Hindlimb muscle (tissue), 1 donor: ENCODE measurements at regions not wholly inside any gene's neighbourhood (a gene's known extent, or its start where the extent isn't known, plus 50 kb on each side); places are given as distances from the start of the nearest gene placed in this dataset.
"Not testable (repeated sequence)": the region's sequence is repeated elsewhere in the genome, so short reads cannot be mapped to it uniquely, and the experiment has no call there.

ENCODE experiments used
- DNase-seq: peaks from one replicate; pipeline ENCODE4 v3.0.0-alpha.2; 2013

DNA sequence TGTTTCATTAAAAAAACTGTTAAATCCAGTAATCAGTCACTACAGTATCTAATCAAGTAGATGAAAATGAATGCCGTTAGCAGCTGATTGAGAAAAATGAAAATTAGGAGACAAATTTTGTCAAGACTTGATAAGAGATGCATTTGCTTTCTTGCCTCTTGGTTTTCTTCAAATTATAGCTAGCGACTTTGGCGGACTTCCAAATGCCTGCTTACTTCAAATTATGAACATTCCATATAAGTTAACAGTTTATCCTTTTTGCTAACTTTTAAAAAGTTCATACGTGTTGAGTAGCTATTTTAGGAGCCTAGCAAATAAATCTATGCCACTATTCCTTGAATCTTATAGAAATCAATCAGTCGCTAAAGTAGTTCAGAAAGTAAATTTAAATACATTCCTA lies 58.8 kb downstream of the PPP4R3C start:
- no peak for DNase-seq

DNA sequence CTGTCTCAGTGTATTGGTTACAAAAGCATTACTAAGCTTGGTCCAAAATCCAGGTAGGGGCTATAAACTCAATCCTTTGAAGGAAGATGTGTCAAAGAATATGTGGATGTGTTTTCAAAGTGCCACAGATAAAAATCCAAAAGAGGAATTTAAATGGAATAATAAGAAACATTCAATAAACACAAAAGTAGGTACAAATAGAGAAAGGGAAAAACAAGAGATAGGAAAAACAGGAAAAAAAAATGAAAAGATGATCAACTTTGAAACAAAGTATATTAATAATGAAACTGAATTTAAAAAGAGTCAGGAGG lies 64.0 kb downstream of the PPP4R3C start:
- DNase-seq = no peak

DNA sequence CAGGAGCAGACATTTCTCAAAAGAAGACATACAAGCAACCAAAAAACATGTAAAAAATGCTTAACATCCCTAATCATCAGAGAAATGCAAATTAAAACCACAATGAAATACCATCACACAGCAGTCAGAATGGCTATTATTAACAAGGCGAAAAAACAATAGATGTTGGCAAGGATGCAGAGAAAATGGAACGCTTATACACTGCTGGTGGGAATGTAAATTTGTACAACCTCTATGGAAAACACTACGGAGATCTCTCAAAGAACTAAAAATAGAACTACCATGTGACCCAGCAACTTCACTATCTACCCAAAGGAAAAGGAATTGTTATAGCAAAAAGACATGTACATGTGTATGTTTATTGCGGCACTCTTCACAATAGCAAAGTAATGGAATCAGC lies 71.5 kb downstream of the PPP4R3C start:
- DNase-seq = no peak

DNA sequence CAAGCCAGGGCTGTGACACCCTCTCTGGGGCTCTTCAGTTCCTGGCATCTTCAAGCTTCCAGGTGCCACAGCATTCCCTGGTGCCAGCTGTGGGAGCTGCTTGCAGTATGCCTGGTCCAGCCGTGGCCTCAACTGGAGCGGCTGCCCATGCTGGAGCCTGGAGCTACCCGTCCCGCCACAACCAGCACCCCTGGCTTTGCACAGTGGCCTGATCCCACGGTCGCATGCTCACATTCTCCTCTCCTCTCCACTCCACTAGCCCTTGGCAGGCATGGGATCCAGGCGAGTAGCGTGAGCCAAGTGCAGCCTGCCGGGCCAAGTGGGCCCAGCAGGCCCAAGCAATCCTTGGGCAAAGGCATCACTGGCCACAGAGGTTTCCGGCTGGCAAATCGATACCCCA lies 81.7 kb downstream of the PPP4R3C start:
- DNase-seq = no peak

DNA sequence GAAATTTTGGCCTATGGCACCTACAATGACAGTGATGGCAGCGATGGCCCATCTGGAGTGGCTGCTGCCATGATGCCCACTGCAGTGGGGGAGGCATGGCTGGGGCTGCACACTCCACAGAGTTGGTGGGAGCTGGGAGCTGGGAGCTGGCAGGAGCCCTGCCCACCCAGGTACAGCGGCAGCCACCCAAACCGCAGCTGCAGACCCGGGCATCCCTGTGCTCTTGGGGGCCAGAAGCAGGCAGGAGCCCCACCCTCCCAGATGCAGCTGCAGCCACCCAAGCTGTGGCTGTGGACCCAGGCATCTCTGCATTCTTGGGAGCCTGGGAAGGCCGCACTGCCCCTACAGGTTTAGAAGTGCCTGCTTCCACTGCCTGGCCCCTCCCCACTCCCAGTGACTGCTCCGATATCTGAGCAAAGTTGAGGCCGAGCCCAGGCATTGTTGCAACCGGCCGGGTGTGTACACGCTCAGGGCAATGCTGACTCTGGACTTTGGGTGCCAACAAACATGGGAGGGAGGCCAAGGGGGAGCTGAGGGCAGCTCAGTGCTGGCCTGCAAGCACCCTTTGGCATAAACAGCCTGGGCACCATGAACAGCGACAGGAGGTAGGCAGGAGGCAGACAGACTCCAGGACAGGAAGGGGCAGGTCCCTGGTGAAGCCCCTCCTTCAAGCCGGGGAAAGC lies 82.8 kb downstream of the PPP4R3C start:
- no peak for DNase-seq

DNA sequence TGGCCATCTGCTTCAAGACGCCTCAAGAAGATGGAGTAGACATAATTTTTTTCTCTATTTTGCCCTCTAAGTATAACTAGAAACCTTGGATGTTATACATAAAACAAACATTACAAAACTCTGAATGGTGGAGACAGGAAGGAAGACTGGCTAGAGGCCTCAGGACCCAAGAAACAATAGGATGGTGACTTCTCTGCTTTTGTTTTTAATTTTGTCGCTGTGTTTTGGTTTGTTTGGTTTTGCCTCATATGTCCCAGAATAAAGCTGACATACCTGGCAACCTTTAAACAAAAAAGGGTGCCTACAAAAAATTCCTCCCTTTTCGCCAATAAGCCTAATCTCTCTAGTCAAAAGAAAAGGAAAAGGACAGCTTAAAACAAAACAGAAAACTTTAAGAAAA lies 109.1 kb downstream of the PPP4R3C start:
- no peak for DNase-seq

DNA sequence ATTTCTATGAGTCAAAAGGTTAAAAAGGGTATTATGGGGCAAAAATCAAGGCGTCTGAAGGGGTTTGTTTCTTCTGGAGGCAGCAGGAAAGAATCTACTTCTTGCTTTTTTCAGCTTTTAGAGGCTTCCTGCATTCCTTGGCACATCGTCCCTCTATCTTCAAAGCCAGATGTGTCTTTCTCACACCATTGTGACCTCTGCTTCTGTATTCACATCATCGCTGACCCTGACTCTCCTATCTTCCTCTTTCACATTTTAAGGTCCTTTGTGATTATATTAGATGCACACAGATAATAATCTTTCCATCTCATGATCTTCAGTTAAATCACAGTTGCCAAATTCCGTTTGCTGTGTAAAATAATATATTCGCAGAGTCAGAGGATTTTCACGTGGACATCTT lies 112.7 kb downstream of the PPP4R3C start:
- no peak for DNase-seq

DNA sequence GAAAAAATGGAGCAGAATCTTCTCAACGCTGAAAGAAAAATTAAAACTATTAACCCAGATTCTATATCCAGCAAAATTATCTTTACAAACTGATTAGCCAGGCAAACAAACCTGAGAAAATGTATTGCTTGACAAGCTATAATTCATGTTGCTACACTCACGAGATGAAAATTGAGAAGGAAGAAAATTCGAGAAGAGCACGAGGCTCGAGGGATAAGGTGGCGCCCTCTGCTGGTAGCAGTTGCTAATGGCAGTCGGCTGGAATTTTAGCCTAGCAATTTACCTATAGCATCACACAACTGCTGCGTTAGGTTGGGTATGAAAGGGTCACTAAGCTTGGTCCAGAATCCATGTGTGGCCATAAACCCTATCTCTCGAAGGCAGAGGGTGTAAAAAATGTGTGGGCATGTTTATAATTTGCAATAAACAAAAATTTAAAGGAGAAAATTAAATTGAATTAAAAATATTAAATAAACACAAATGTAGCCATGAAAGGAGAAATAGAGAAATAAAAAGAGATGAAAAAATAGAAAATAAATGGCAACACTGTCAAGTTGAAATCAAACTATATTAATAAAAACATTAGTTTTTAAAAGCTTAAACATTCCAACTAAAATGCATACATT lies 126.6 kb downstream of the PPP4R3C start:
- peak; percentile 6 for DNase-seq

DNA sequence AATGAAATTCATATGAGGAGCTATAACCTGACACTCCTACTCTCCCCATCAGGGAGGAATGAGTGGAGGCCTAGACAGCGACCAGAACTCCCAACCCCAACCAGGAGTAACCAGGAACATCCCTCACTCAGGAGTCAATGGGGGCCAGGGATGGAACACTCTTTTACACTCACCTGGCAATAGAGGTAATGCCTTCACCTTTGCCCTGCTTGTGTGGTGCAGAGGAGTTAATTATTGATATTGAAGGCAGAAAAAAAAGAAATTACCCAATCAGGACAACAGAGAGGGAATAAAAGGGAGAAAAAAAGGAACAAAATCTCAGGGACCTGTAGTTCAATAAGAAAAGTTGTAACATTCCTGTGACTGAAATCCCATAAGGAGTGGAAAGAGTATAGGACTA lies 141.5 kb downstream of the PPP4R3C start:
- no peak for DNase-seq

DNA sequence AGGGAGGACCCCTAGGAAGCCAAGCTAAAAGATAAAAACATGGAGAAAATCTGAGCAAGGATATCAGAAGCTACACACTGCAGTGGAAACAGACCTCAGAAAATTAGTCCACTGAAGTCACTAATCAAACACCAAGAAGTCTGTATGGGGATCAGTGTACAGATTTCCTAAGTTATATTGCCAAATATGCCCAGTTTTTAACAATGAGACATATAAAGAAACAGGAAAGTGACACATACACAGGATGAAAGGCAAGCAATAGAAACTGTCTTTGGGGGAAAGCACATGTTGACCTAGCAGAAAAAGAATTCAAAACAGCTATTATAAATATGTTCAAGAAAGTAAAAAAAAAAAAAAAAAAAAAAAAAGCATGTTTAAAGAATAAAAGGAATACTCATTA lies 153.7 kb downstream of the PPP4R3C start:
- DNase-seq = no peak

DNA sequence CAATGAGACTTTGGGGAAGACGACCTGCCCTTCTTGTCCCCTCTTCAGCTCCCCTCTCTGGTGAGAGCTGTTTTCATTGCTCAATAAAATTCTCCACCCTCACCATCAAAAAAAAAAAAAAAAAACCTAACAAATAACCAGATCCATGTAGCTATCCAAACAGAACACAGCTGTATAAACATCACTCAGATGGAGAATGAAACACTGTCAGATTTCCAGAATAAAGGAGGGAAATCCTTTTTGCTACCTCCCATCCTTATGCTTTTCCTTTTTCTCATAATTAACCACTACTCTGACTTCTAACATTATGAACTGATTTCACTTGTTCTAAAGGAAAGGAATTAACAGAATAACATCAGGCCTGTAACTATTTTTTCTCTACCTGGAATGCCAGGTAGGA lies 155.6 kb downstream of the PPP4R3C start:
- no peak for DNase-seq

DNA sequence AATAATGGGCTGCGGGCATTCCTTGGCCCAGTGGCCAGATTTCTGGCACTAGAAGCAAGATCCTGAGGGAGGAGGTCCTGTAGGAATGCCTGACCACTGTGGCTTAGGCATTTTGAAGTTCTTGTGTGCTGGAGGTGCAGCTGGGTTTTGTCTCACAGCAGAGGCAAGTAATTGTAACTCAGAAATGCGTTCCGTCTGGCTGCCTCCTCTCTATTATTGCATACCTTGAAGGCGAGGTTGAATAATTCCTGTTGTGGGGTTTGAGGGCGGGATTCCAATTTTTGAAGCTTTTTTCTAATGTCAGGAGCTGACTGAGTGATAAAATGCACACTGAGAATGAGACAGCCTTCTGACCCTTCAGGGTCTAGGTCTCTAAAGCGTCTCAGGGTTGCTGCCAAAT lies 170.6 kb downstream of the PPP4R3C start:
- DNase-seq = not testable (repeated sequence)

DNA sequence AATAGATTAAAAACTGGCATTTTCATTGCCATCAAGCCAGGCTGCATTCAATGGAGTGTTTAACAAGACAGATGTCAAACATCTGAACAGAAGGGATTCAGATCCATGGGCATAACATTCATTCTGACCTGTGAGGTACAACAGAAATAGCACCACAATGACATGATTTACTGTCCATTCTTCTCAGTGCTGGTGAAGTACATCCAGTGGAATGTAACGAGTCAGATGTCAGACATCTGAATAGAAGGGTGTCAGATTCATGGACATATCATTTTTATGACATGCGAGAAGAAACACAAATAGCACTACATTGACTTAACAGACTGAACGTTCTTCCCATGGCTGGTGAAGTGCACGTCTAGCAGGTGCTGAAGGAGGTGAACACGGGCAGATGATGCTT lies 186.4 kb downstream of the PPP4R3C start:
- no peak for DNase-seq

DNA sequence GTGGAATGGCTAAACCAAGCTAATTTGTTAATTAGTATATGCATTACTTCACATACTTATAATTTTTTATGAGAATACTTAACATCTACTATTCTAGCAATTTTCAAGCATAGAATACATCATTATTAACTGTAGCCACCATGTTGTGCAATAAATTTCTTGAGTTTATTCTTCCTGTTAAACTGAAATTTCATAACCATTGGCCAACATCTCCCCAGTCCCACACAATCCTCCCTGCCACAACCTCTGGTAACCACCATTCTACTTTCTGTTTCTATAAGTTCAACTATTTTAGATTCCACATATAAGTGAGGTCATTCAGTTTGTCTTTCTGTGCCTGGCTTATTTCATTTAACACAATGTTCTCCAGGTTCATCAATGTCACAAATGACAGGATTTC lies 208.5 kb downstream of the PPP4R3C start:
- no peak for DNase-seq

DNA sequence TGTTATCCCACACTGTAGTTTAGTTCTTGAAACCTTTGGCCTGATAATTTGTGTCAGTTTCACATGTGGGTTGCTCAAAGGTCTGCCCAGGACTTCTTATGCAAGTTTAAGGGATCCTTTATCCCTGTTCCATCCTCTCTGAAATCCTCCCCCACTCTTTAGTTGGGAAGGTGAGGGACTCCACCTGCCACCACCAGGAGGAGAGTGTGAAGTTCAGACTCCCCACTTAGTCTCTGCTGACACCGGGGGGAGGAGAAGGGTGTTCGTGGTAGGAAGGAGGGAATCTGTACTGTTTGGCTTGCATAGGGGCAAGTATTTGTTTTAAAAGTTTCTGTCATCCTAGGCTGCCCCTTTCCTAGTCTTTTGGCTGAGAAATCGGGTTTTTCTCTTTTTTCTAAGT lies 211.8 kb downstream of the PPP4R3C start:
- DNase-seq = no peak

DNA sequence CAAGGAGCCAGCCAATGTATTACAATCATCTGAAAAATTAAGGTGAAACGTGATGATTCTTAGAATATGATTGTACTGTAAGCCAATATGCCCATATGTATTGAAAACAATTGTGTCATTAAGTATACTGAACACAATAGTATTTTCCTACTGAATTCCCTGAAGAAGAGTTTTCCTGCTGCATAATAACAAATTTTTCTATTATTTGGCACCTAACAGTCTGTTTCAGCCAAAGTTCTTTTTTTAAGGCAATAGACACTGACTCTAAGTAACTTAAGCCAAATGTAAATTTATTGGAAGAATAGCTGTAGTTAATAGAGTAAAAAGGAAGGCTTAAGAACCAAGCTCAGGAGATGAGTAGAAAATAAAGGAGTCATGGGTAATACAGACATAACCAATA lies 220.6 kb downstream of the PPP4R3C start:
- no peak for DNase-seq

DNA sequence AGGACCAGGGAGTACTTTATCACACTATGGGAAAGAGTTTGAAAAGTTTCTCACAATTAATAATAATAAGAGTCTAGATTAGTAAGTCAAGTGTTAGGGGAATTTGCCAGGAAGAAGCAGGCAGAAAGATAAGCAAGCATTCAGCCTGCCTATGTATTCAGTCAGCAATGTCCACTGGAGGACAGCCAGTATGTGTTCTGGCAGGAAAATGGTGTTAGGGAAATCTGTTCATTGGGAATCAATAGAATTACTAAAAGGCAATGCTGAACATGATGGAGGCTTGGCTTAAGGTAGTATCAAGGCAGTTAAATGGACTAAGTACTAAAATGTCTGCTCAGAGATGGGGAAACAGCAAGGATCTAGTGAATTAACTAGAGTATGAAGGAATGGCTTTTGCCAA lies 221.2 kb downstream of the PPP4R3C start:
- no peak for DNase-seq

DNA sequence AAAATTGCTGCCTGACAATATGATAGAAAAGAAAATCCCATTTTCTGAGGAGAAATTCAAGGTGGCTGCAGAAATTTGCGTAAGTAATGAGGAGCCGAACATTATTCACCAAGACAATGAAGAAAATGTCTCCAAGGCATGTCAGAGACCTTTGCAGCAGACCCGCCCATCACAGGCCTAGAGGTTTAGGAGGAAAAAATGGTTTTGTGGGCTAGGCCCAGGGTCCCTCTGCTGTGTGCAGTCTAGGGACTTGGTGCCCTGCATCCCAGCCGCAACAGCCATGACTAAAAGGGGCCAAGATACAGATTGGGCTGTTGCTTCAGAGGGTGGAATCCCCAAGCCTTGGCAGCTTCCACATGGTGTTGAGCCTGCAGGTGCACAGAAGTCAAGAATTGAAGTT lies 223.1 kb downstream of the PPP4R3C start:
- DNase-seq = not testable (repeated sequence)

DNA sequence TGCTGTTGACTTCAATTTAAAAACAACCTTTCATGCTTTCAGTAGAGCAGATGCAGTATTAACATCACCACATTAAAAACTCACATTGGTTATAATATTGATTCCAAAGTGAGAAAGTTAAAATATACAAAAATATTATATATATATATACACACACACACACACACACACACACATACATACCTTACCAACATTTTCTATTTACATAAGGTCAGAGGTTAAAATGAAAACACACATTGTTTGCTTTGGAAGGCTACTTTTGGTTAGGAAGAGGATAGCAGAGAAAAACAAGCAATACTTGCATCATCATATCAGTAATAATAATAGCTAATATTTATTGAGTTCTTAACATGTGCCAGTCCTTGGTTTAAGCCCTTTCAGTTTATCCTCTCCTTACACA lies 226.5 kb downstream of the PPP4R3C start:
- DNase-seq = no peak

DNA sequence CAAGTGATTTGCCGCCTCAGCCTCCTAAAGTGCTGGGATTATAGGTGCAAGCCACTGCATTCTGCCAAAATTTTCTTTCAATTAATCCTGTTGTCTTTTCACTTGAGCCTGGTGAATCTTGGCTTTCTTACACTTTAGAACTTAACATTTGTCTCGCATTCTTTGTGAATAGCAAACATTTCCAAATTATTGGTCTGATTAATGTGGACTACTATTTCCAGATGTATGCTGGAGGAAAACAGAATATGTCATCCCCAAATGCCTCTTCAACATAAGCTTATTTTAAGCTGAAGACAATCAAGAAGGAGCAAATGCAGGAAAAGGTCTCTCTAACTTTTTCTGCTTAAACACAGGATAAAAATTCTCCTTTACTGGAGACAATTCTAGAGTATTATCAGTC lies 233.4 kb downstream of the PPP4R3C start:
- DNase-seq = no peak

DNA sequence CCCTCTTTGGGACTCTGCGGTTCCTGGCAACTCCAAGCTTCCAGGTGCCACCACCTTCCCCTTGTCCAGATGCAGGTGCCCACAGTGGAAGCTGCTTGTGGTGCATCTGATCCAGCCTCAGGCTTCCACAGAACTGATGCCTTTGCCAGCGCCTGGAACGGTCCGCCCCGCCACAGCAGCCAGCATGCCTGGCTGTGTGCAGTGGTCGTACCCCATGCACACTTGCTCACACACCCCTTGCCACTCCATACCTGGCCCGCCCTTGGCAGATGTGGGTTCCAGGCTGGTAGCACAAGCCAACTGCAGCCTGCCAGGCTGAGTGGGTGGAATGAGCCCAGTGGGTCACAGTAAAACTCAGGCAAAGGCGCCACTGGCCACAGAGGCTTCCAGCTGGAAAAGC lies 240.5 kb downstream of the PPP4R3C start:
- DNase-seq = no peak

DNA sequence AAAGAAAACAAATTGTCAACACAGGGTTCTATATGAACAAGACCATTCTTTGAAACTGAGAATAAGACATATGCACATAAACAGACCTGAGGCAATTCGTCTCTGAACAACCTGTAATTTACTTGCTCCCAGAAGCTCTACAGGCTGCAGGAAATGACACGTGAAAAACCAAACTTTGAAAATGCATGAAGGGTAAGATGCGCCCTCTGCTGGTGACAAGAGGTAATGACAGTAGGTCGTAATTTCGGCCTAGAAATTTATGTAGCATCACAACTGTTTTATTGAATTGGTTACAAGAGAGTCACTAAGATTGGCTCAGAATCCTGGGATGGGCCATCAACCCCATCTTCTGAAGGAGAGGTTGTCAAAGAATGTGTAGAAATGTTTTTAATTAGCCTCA lies 276.5 kb downstream of the PPP4R3C start:
- no peak for DNase-seq

DNA sequence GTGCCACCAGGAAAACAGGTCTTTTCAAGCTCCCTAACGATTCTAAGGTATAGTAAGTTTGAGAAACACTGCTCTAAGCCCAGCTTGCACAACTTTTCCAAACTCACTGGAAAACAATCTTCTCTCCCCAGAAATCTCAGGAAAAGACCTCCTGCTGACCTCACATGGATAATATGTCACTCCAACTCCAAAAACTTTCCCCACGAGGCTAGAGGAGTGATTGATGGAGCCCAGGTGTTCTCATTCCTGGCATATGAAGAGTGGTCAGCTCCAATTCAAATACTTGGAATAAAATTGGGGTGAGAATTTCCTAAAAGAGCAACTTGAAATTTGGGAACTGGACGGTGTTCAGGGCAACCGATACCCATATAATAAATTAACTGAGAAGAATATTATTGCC lies 299.9 kb downstream of the PPP4R3C start:
- DNase-seq = no peak

DNA sequence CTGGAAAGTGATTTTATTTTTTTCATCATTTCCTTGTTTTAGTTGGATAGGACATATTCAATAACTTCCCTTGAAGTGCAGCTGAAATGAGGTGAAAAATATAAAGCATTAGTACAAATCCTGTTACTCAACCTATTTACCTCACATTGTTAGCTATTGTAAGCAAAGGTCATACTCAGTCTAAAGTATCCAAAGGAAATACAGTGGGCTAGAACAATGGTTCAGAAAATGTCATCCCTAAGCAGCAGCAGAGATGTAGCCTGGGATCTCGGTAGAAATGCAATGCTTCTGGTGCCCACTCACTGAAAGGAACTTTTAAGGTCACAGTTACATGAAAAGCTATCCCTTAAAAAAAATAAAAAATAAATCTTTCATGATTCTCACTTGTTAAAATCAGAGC lies 300.6 kb downstream of the PPP4R3C start:
- DNase-seq = no peak

DNA sequence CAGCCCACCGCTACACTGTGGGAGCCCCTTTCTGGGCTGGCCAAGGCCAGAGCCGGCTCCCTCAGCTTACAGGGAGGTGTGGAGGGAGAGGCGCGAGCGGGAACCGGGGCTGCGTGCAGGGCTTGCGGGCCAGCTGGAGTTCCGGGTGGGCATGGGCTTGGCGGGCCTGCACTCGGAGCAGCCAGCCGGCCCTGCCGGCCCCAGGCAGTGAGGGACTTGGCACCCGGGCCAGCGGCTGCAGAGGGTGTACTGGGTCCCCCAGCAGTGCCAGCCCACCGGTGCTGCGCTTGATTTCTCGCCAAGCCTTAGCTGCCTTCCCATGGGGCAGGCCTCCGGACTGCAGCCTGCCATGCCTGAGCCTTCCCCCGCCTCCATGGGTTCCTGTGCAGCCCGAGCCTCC lies 306.2 kb downstream of the PPP4R3C start:
- DNase-seq = not testable (repeated sequence)
